GM20000 (cell line): ENCODE measurements at regions not wholly inside any gene's neighbourhood (a gene's known extent, or its start where the extent isn't known, plus 50 kb on each side); places are given as distances from the start of the nearest gene placed in this dataset.

Source experiments
- DNase-seq: peaks from one replicate; pipeline ENCODE4 v3.0.0; 2012; ENCODE audit warnings: low spot score
- TF ChIP-seq, protein P1 (sequence below): IDR thresholded peaks from 2 replicates; pipeline ENCODE4 v1.5.1; 2012; ENCODE audit warnings: mild to moderate bottlenecking, control low read depth; ENCODE audit errors: extremely low read depth, missing control alignments

DNA sequence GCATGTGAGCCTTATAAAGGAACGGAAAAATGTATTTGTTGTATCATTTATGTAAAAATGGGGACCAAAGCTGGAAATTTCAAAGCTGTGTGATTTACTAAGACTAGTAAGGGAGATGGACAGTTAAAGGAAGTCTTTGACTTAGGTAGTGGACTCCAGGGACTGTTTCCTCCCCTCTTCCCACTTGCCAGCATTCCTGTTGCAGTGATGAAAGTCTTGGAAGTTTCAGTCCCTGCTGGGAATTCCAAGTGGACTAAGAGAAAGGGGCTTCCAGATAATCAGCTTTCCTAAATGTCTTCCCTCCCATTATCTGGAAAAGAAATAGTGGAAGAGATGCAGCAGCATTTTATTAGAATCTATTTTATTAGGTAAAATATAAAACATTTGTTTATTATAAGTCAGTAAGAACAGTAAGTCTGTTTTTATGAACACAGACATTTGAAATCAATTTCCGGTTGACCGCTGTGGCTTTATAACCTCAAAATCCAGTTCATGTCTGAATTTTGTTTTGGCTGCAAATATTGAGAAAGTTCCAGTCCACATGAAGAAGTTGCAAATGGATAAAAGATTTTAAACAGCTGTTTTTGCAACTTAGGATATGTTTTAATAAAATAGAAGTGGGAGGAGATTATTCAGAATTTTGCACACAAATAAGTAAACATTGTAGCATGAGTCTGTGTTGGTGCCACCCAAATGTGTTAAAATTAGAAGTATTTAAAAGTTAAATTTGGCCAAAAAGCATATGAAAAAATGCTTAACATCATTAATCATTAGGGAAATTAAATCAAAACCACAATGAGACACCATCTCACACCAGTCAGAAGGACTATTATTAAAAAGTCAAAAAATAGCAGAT lies 141.8 kb downstream of the IL20RB start:
- TF ChIP-seq, protein P1, sequence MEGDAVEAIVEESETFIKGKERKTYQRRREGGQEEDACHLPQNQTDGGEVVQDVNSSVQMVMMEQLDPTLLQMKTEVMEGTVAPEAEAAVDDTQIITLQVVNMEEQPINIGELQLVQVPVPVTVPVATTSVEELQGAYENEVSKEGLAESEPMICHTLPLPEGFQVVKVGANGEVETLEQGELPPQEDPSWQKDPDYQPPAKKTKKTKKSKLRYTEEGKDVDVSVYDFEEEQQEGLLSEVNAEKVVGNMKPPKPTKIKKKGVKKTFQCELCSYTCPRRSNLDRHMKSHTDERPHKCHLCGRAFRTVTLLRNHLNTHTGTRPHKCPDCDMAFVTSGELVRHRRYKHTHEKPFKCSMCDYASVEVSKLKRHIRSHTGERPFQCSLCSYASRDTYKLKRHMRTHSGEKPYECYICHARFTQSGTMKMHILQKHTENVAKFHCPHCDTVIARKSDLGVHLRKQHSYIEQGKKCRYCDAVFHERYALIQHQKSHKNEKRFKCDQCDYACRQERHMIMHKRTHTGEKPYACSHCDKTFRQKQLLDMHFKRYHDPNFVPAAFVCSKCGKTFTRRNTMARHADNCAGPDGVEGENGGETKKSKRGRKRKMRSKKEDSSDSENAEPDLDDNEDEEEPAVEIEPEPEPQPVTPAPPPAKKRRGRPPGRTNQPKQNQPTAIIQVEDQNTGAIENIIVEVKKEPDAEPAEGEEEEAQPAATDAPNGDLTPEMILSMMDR, result no peak
- no peak for DNase-seq

DNA sequence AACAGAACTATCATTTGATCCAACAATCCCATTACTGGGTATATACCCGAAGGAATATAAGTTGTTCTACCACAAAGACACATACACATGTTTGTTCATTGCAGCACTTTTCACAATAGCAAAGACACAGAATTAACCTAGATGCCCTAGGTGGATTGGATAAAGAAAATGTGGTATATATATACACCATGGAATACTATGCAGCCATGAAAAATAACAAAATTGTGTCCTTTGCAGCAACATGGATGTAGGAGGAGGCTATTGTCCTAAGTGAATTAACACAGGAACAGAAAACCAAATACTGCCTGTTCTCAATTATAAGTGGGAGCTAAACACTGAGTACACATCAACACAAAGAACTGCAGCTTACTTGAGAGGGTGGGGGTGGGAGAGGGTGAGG lies 142.5 kb downstream of the IL20RB start:
- TF ChIP-seq, protein P1, result no peak

DNA sequence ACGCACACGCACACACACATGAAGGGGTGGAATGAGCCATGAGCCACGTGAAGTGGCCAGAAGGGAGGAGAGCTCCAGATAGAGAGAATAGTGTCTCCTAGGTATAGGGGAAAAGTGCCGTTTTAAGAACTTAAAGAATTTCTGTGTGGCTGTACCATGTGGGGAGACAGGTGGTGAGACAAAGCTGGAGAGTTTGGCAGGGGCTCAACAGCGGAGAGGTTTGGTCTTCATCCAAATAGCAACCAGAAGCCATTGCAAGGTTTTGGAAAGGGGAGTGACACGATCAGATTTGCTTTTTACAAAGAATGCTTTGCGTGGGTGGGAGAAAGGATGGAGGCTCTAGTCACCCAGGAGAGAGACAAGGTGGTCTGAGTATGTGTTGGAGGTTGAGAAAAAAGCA lies 146.0 kb downstream of the IL20RB start:
- DNase-seq, result no peak
- TF ChIP-seq, protein P1, result no peak

More for the DNA sequence above, 142.5 kb downstream of the IL20RB start:
- DNase-seq, result no peak

DNA sequence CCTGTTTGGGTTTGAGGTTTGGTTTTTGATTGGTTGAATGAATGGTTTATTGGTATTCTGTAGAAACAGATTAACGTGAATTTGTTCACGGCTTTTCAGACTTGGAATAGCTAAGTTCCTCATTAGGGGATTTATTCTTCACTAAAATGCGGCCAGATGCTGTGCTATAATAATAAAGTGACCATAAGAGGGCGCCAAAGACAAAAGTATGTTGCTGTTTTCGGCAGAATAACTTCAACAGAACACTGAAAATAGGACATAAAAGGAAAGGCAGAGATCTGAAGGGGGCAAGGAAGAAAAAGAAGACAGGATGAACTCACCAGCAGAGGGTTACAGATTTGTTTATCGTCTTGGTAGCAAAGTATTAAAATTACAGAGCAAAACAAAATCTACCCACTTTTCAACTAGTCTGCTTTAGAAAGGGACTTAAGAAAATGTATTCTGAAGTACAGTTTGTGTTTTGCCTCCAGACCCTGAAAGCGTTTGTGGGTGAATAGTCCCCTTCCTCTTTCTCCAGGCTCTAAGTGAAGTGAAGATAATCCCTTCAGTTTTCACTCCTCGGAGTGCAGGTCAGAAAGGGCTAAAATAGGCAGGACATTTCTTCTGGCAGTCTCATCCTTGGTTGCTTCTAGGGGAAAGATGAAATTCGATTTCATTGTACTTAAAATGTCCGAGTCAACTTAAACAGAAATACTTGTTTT lies 147.6 kb downstream of the IL20RB start:
- TF ChIP-seq, protein P1, result peak; percentile 42
- DNase-seq, result peak; percentile 42

DNA sequence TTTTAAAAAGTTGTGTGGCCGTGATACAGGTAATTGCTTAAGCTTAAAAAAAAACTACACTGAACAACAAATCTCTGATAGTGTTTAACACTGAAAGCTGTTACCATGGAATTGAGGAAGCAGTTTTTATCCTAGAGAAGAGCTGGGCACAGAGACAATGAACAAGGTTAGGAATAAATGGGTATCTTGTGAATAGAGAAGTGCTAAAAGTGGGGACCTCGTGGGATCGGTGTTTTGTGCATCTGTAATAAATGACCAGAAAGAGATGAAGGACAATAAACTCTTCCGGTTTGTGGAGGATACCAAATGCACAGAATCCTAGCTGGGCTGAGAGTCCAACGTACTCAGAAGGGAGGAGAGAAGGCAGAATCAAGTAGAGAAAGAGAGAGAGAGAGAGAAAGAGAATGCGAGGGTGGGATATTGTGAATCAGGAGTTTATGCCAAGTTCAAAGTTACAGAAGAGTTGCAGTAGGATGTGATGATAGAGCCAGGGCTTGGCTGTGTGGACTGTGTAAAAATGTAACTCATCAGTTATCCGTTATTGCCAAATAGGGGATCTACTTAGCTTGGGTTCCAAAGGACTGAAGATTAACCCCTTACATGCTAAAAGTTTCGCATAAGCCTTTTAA lies 148.9 kb downstream of the IL20RB start:
- DNase-seq, result no peak
- TF ChIP-seq, protein P1, result no peak

DNA sequence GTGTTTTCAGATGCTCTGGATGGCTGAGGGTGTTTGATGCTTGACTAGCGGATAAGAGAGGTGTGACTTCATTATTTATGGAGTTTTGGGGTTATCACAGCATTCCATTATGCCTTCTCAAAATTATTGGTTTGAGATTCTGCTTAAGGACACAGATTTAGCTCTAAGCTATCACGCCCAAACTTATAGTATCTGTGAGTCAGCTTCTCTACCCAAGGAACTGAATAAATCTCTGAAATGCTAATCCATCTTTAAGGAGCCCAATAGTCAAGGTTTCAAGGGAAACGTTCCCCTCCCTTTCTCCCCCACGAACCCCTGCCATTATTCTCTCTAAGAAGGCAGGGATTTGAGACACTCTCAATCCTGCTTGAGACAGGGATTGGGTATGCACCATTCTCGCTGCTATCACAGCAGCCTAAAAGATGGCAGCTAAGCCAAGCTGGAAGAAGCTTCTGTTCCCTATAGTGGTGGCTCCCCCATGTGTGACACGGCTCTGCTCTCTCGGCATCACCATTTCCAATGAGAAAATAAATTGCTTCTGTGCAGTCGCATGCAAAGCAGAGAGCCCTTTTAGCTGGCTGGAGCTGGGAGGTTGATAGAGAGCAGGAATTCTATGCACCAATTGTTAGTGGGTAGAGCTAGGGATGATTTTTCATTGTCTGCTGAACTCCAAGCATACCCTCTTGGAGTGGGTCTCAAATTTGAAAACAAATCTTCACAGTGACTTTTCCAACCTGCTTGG lies 151.1 kb downstream of the IL20RB start:
- TF ChIP-seq, protein P1, result no peak
- no peak for DNase-seq
